CD14-positive monocyte (primary cell): ENCODE measurements at regions not wholly inside any gene's neighbourhood (a gene's known extent, or its start where the extent isn't known, plus 50 kb on each side); places are given as distances from the start of the nearest gene placed in this dataset.

Experiments used
- DNase-seq, 3 donors: peaks; one replicate each; pipeline ENCODE4 v3.0.0-alpha.2; 2011 to 2022
- H2AFZ ChIP-seq: 2 replicates; pipeline ENCODE4 v1.6.0; 2012; ENCODE audit warnings: mild to moderate bottlenecking, low read depth, low read length, inconsistent platforms; ENCODE audit not compliant: insufficient read depth, poor library complexity, severe bottlenecking
- H3K27ac ChIP-seq, 2 donors: 1 replicate in 1 of 2; 2 replicates in 1 of 2; pipeline ENCODE4 v1.5.1; 2012 to 2013; ENCODE audit warnings: low read length in 2 of 2, control low read depth in 1 of 2, inconsistent platforms in 1 of 2, low read depth in 1 of 2, mild to moderate bottlenecking in 1 of 2
- H3K27me3 ChIP-seq, 2 donors: one replicate each; pipeline versions ENCODE4 v1.6.0 to v1.6.1; 2011 to 2013; ENCODE audit warnings: low read length in 2 of 2; ENCODE audit not compliant: control insufficient read depth in 2 of 2, insufficient read depth in 2 of 2
- H3K36me3 ChIP-seq, 2 donors: replicated peaks in 1 of 2; 1 replicate in 1 of 2; 2 replicates in 1 of 2; pipeline versions ENCODE4 v1.5.1 to v1.6.1; 2012 to 2013; ENCODE audit warnings: low read length in 2 of 2, control low read depth in 1 of 2, inconsistent platforms in 1 of 2, mild to moderate bottlenecking in 1 of 2; ENCODE audit not compliant: insufficient read depth in 2 of 2, control insufficient read depth in 1 of 2
- H3K4me1 ChIP-seq, 2 donors: 1 replicate in 1 of 2; 2 replicates in 1 of 2; pipeline versions ENCODE4 v1.5.1 to v1.6.1; 2012 to 2013; ENCODE audit warnings: low read length in 2 of 2, control low read depth in 1 of 2, inconsistent platforms in 1 of 2, mild to moderate bottlenecking in 1 of 2, moderate library complexity in 1 of 2; ENCODE audit not compliant: insufficient read depth in 2 of 2, control insufficient read depth in 1 of 2
- H3K4me2 ChIP-seq: replicated peaks from 2 replicates; pipeline ENCODE3; 2012; ENCODE audit warnings: low read length, moderate library complexity, mild to moderate bottlenecking; ENCODE audit not compliant: poor library complexity, severe bottlenecking; ENCODE audit errors: extremely low read depth
- H3K4me3 ChIP-seq, 3 experiments: fragments of 200-600 bp in 1 of 3; sonication (generic) in 1 of 3; replicated peaks in 1 of 3; 1 replicate in 2 of 3; 2 replicates in 1 of 3; pipeline ENCODE4 v1.5.1; 2011 to 2013; ENCODE audit warnings: low read length in 3 of 3, mild to moderate bottlenecking in 3 of 3, control low read depth in 2 of 3, low read depth in 2 of 3, inconsistent platforms in 1 of 3, moderate library complexity in 1 of 3
- H3K79me2 ChIP-seq: 2 replicates; pipeline ENCODE4 v1.6.0; 2012; ENCODE audit warnings: mild to moderate bottlenecking, control low read depth, inconsistent platforms, low read length, moderate library complexity; ENCODE audit not compliant: insufficient read depth
- H3K9ac ChIP-seq: 2 replicates; pipeline ENCODE4 v1.6.0; 2017; ENCODE audit warnings: low read length, mild to moderate bottlenecking; ENCODE audit not compliant: insufficient read depth, poor library complexity, severe bottlenecking
- H3K9me3 ChIP-seq, 2 donors: replicated peaks in 1 of 2; 1 replicate in 1 of 2; 2 replicates in 1 of 2; pipeline versions ENCODE4 v1.5.1 to v1.6.1; 2012 to 2013; ENCODE audit warnings: low read length in 2 of 2, control low read depth in 1 of 2; ENCODE audit not compliant: control insufficient read depth in 1 of 2, insufficient read depth in 1 of 2
- H4K20me1 ChIP-seq: 2 replicates; pipeline ENCODE4 v1.6.0; 2012; ENCODE audit warnings: mild to moderate bottlenecking, low read length, control low read depth, moderate library complexity; ENCODE audit not compliant: insufficient read depth
- H3K27ac Mint-ChIP-seq, 7 donors: one replicate each; pipeline ENCODE4 v1.8.0; 2020; ENCODE audit warnings: mild to moderate bottlenecking in 7 of 7, mixed read lengths in 7 of 7, moderate library complexity in 6 of 7, inconsistent platforms in 2 of 7
- H3K27me3 Mint-ChIP-seq, 3 donors: one replicate each; pipeline ENCODE4 v1.8.0; 2021 to 2022; ENCODE audit warnings: low read depth in 3 of 3, mild to moderate bottlenecking in 3 of 3, mixed read lengths in 3 of 3, moderate library complexity in 3 of 3, inconsistent platforms in 1 of 3
- H3K36me3 Mint-ChIP-seq, 2 donors: one replicate each; pipeline ENCODE4 v1.8.0; 2020; ENCODE audit warnings: mixed read lengths in 2 of 2, inconsistent platforms in 1 of 2, mild to moderate bottlenecking in 1 of 2
- H3K4me1 Mint-ChIP-seq: one replicate; pipeline ENCODE4 v1.8.0; 2020; ENCODE audit warnings: mild to moderate bottlenecking, mixed read lengths
- H3K4me3 Mint-ChIP-seq, 2 donors: one replicate each; pipeline ENCODE4 v1.8.0; 2020; ENCODE audit warnings: mild to moderate bottlenecking in 2 of 2, mixed read lengths in 2 of 2, moderate library complexity in 1 of 2
- H3K9me3 Mint-ChIP-seq, 7 donors: one replicate each; pipeline ENCODE4 v1.8.0; 2020 to 2022; ENCODE audit warnings: mixed read lengths in 7 of 7, mild to moderate bottlenecking in 6 of 7, moderate library complexity in 6 of 7, inconsistent platforms in 2 of 7
- WGBS: methylation state at CpG from one replicate; pipeline ENCODE4 v1.1.5; 2013; ENCODE audit warnings: missing lambda C conversion rate; ENCODE audit not compliant: insufficient coverage; 5-methylcytosine and 5-hydroxymethylcytosine counted together
- intact Hi-C, 2 donors: fragments of 100-400 bp; cut with micrococcal nuclease; formaldehyde crosslinking; loops; one replicate each; pipeline versions ENCODE4 v1.15.0 to v1.15.1; 2023
- TF ChIP-seq, protein P1 (sequence below): fragments of 200-600 bp; IDR thresholded peaks from one replicate; pipeline ENCODE4 v1.8.0; 2022; ENCODE audit warnings: antibody characterized with exemption, mild to moderate bottlenecking

DNA sequence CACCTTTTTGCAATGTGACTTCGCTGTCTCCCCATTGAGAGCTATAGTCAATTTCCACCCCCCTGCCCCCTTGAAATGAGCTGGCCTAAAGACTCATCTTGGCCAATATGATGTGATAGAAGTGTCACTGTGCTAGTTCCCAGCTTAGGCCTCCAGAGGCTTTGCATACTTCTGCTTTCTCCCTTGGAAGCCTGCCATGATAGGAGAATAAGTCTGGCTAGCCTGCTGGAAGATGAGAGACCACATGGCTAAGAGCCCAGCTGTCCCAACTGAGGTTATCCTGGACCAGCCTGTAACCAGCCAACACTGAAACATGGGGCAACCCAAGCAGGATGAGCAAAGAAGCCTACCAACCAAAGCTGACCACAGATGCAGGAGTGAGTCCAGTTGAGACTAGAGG is 196.9 kb downstream of the GRIN2B start:
- DNase-seq = no peak
- peaks cover 0 to 5% (median 2%) of the 10 kb centered on the region in 3 donors for H3K27me3 Mint-ChIP-seq
- no peak overlapping the region for H3K9ac ChIP-seq
- no peaks in the 10 kb centered on the region for H3K36me3 Mint-ChIP-seq
- no CpG with 5 or more reads among the region's 1 CpG for WGBS
- no peaks in the 10 kb centered on the region for H3K36me3 ChIP-seq
- TF ChIP-seq, protein P1, sequence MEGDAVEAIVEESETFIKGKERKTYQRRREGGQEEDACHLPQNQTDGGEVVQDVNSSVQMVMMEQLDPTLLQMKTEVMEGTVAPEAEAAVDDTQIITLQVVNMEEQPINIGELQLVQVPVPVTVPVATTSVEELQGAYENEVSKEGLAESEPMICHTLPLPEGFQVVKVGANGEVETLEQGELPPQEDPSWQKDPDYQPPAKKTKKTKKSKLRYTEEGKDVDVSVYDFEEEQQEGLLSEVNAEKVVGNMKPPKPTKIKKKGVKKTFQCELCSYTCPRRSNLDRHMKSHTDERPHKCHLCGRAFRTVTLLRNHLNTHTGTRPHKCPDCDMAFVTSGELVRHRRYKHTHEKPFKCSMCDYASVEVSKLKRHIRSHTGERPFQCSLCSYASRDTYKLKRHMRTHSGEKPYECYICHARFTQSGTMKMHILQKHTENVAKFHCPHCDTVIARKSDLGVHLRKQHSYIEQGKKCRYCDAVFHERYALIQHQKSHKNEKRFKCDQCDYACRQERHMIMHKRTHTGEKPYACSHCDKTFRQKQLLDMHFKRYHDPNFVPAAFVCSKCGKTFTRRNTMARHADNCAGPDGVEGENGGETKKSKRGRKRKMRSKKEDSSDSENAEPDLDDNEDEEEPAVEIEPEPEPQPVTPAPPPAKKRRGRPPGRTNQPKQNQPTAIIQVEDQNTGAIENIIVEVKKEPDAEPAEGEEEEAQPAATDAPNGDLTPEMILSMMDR = no peak
- no peaks in the 10 kb centered on the region for H4K20me1 ChIP-seq
- H3K27ac ChIP-seq = no peak overlapping the region
- H3K4me1 Mint-ChIP-seq = no peaks in the 10 kb centered on the region
- no peak overlapping the region for H3K27ac Mint-ChIP-seq
- H3K4me1 ChIP-seq = no peaks in the 10 kb centered on the region
- intact Hi-C loops = no loop called here
- no peak overlapping the region for H3K4me3 ChIP-seq
- no peak overlapping the region for H2AFZ ChIP-seq
- no peak overlapping the region for H3K4me3 Mint-ChIP-seq
- H3K9me3 ChIP-seq = no peaks in the 10 kb centered on the region
- peaks cover 0 to 2% (median 0%) of the 10 kb centered on the region in 7 donors for H3K9me3 Mint-ChIP-seq
- no peaks in the 10 kb centered on the region for H3K79me2 ChIP-seq
- H3K4me2 ChIP-seq = no peak overlapping the region
- H3K27me3 ChIP-seq = no peaks in the 10 kb centered on the region

DNA sequence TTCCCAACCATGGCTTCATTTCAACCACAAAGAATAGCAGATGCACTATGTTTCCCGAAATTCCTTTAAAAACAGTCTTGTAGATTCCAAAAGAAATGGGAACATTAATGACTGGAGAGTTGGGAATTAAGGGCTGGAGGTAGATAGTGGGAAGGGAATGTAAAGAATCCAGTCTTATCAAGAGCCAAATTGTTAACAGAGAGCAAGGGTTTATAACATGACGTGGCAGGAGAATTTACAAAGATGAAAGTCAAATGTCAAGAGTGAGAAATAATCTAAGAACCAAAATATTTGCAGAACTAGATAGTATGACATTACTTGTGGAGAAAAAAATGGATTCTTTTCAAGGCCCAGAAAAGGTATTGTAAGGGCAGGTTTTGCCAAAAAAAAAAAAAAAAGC is 200.9 kb downstream of the GRIN2B start:
- H3K36me3 Mint-ChIP-seq = no peaks in the 10 kb centered on the region
- H3K4me1 Mint-ChIP-seq = no peaks in the 10 kb centered on the region
- peaks cover 0 to 2% (median 0%) of the 10 kb centered on the region in 7 donors for H3K9me3 Mint-ChIP-seq
- no CpG with 5 or more reads among the region's 2 CpGs for WGBS
- TF ChIP-seq, protein P1 = no peak
- no peaks in the 10 kb centered on the region for H3K79me2 ChIP-seq
- H3K27me3 Mint-ChIP-seq = peaks cover 0 to 5% (median 2%) of the 10 kb centered on the region in 3 donors
- intact Hi-C loops = no loop called here
- H3K36me3 ChIP-seq = no peaks in the 10 kb centered on the region
- no peak for DNase-seq
- H3K4me2 ChIP-seq = no peak overlapping the region
- H2AFZ ChIP-seq = no peak overlapping the region
- H3K27ac ChIP-seq = no peak overlapping the region
- no peaks in the 10 kb centered on the region for H3K9me3 ChIP-seq
- no peak overlapping the region for H3K9ac ChIP-seq
- H4K20me1 ChIP-seq = no peaks in the 10 kb centered on the region
- no peaks in the 10 kb centered on the region for H3K4me1 ChIP-seq
- H3K27me3 ChIP-seq = no peaks in the 10 kb centered on the region
- no peak overlapping the region for H3K4me3 ChIP-seq
- H3K27ac Mint-ChIP-seq = no peak overlapping the region
- H3K4me3 Mint-ChIP-seq = no peak overlapping the region
